AG08396 (cell line): ENCODE measurements at regions not wholly inside any gene's neighbourhood (a gene's known extent, or its start where the extent isn't known, plus 50 kb on each side); places are given as distances from the start of the nearest gene placed in this dataset.
"Not testable (repeated sequence)": the region's sequence is repeated elsewhere in the genome, so short reads cannot be mapped to it uniquely, and the experiment has no call there.

Experiments
- DNase-seq: peaks from one replicate; pipeline ENCODE4 v3.0.0; 2012; ENCODE audit warnings: low spot score, mixed read lengths

- DNase-seq: no peak
Measured at GRCh38 chr3:71961378-71961777, 176.4 kb upstream of the PROK2 start.

- DNase-seq: no peak
Measured at GRCh38 chr3:71958533-71958932, 173.6 kb upstream of the PROK2 start.

GRCh38 chr3:71956716-71957115, 171.8 kb upstream of the PROK2 start:
- DNase-seq: no peak

- DNase-seq: no peak
Measured at GRCh38 chr3:71956069-71956340, 171.1 kb upstream of the PROK2 start.

GRCh38 chr3:71955240-71956068, 170.5 kb upstream of the PROK2 start:
- DNase-seq: peak; percentile 74

GRCh38 chr3:71951842-71952241, 166.9 kb upstream of the PROK2 start:
- DNase-seq: no peak

GRCh38 chr3:71951361-71951760, 166.4 kb upstream of the PROK2 start:
- no peak for DNase-seq

DNA sequence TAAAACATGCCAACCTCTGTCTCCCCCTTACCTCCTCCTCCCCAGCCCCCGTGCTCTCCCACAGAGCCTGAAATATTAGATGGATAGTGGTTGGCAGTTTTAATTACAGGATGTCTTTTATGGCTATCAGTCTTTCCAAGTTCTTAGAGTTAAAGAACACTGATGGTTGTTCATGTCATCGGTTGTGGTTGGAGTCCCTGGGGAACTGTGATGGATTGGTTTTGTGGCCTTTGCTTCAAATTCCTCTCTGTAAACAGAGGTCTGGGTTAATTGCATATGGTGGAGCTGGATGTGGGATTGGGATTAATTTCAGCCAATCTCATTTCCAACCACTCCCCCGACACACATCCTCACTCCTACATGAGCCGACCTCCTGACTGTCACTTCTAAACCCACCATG, 164.5 kb upstream of the PROK2 start:
- DNase-seq: no peak

GRCh38 chr3:71944482-71945065, 159.6 kb upstream of the PROK2 start:
- no peak for DNase-seq

DNA sequence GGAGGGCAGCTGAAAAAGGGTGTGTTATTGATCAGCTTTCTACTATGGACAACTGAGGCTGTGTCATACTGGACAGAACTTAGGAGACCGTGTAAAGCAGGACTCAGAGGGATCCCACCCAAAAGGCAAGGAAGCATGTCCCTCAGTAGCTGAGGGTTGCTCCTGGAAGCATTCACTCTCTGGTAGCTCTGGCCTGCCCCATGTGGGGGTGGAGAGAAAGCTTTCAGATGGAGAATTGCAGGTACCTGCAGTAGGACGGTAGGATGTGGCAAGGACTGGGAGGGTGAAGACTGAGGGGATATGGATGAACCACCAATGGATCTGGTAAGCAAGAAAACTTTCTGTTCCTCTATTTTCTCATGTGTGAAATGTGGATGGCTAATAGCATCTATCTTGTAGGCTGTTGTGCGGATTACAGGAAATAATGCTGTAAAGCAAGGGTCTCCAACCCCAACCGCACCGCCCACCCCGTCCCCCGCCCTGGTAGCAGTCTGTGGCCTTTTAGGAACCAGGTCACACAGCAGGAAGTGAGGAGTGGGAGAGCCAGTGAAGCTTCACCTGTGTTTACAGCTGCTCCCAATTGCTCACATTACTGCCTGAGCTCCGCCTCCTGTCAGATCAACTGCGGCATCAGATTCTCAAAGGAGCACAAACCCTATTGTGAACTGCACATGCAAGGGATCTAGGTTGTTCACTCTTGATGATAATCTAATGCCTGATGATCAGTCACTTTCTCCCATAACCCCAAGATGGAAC, 157.7 kb upstream of the PROK2 start:
- DNase-seq: no peak

DNA sequence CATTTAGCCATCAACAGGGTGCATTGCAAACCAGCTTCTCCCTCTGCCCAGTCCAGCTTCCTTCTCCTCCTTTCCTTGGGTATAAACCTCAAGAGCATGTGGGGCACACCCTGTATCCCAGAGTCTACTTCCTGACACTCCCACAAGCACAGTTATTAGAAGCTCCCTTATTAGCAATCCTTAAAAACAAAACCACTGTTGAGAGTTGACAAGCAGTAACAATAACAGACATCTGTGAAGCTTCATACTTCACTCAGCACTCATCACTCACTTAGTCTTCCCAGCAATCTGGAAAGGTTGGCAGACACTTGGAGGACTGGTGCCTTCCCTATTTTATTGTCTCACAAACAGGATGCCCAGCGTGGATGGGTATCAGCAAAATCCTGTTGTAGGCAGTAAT, 155.5 kb upstream of the PROK2 start:
- DNase-seq: no peak

DNA sequence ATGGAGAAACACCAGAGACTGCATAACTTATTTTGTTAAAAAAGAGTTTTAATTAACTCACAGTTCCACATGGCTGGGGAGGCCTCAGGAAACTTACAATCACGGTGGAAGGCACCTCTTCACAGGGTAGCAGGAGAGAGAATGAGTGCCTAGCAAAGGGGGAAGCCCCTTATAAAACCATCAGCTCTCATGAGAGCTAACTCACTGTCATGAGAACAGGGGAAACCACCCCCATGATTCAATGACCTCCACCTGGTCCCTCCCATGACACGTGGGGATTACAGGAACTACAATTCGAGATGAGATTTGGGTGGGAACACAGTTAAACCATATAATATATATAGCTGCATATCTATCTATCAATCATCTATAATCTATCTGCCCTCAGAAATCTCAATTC, 153.1 kb upstream of the PROK2 start:
- DNase-seq: not testable (repeated sequence)

DNA sequence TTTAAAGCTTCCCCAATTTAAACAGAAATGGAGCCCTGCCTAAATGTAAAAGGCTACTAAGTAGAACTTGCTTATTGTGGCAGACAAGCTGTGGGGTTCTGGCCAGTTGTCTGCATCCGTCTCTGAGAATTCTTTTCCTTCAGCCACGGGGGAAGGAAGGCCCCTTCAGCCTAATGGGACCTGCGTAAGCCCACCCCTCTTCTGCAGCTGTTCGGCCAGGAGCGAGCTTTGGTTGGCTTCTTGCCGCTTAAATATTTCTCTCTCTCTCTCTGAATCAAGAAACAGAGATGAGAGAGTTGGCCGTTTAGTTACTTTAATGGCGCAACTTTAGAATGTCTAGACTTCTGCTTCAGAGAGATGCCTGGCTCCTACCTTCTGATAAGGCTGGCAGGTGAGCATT, 151.7 kb upstream of the PROK2 start:
- no peak for DNase-seq

- DNase-seq: no peak
Measured at GRCh38 chr3:71934520-71935270, 149.7 kb upstream of the PROK2 start.

GRCh38 chr3:71931922-71932321, 147.0 kb upstream of the PROK2 start:
- no peak for DNase-seq

- DNase-seq: peak; percentile 68
Measured at GRCh38 chr3:71930056-71930991, 145.4 kb upstream of the PROK2 start.

DNA sequence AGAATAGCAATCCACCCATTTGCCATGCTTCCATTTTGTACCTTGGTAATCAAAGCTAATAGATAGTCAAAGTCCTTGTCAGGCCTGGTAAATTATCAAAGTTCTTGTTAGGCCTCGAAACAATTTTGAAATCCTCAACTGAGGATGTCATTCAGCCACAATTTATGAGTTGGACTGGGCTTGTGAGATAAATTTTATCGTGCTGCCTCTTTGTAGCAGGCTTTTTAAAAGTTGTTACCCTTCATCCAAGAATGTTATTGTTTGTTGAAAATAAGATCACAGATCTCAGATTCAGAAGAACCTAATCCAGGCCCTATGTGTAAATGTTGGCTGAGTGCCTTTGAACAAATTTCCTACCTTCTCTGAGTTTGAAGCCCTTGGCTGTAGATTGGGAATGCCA, 143.3 kb upstream of the PROK2 start:
- DNase-seq: no peak

DNA sequence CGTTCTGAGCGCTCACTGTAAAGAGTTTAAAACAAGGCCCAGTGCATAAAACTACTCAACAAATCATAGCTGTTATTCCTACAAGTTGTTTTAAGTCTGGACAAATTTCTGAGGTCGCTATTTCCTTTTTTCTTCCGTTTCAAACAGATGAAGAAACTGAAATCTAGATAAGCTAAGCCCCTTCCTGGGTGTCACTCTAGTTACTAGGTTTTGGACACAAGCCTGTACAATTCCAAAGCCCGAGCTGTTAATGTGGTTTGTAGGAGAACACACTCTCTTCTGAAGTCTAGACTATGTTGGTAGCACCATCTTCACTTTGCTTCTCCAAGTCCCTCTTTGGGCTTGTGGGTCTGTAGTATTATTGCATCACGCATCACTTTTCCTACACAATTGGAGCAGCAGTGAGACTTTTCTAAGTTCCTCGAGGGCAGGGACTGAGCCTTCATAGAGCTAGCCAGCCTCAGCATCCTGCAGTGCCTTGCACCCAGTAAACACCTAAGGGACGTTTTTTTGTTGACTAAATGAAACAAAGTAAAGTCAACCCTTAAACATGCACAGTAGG, 142.6 kb upstream of the PROK2 start:
- no peak for DNase-seq

DNA sequence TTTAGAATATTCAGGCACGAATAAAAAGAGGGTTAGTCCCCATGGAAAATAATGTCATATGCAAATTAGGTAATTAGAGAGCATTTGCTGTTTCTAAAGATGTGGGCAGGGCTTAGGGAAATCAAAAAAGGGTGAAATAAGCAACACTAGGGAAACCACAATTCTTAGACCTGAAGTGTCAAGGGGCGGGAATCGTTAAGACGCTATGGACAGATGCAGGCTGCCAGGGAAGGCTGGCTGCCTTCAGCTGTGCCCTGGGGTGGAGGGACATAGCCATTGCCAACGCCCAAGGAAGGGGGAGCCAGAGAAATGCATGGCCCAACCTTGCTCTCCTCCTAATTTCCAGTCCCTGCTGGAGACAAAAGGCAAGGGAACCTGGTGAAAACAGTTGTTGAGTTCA, 141.7 kb upstream of the PROK2 start:
- no peak for DNase-seq

- no peak for DNase-seq
Measured at GRCh38 chr3:71926262-71926600, 141.3 kb upstream of the PROK2 start.

DNA sequence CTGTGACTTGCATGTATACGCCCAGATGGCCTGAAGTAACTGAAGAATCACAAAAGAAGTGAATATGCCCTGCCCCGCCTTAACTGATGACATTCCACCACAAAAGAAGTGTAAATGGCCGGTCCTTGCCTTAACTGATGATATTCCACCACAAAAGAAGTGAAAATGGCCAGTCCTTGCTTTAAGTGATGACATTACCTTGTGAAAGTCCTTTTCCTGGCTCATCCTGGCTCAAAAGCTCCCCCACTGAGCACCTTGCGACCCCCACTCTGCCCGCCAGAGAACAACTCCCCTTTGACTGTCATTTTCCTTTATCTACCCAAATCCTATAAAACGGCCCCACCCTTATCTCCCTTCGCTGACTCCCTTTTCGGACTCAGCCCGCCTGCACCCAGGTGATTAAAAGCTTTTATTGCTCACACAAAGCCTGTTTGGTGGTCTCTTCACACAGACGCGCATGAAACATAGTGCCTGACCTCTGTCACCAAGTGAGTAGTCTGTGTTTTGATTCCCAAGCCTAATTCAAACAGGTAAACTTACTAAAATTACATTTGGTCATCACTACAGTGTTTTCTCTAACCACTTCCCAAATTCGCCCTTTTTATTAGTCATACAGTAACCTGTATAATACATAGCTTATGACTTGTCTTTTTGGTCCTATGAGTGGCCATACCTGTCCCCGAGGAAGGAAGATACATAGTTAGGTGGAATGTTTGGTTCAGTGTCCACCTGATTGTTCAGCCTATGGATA, 140.7 kb upstream of the PROK2 start:
- not testable (repeated sequence) for DNase-seq
